Sigmoid colon (tissue), 3 donors: ENCODE measurements at regions not wholly inside any gene's neighbourhood (a gene's known extent, or its start where the extent isn't known, plus 50 kb on each side); places are given as distances from the start of the nearest gene placed in this dataset.

Source experiments
- POLR2A ChIP-seq, 2 donors: fragments of 450-650 bp; IDR thresholded peaks; one replicate each; pipeline ENCODE4 v1.6.1; 2016; ENCODE audit warnings: antibody characterized with exemption in 2 of 2, mild to moderate bottlenecking in 2 of 2, moderate library complexity in 2 of 2
- TF ChIP-seq, protein P1 (sequence below), 4 experiments: fragments of 450-650 bp in 3 of 4; fragments of 200-600 bp in 1 of 4; IDR thresholded peaks; one replicate each; pipeline ENCODE4 v1.5.1; 2016 to 2019; ENCODE audit warnings: antibody characterized with exemption in 4 of 4, mild to moderate bottlenecking in 3 of 4, moderate library complexity in 2 of 4

DNA sequence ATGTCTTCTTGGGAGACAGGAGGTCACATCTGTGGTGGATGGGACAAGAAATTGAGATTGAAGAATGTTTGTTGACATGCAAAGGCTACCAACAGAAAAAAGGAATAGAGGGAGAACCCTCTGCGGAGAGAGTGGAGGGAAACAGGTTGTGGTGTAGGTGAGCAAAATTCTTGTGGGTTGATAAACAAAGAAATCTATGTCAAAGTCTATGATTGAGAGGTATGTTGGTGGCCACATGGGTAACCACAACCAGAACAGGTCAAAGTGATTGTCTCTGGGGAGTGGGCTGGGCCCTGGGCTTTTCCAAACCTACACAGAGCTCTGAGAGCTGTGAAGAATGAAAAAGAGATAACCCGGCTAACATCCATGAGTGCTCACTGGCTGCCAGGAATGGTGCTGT, 62.8 kb upstream of the NCK2 start:
- TF ChIP-seq, protein P1, sequence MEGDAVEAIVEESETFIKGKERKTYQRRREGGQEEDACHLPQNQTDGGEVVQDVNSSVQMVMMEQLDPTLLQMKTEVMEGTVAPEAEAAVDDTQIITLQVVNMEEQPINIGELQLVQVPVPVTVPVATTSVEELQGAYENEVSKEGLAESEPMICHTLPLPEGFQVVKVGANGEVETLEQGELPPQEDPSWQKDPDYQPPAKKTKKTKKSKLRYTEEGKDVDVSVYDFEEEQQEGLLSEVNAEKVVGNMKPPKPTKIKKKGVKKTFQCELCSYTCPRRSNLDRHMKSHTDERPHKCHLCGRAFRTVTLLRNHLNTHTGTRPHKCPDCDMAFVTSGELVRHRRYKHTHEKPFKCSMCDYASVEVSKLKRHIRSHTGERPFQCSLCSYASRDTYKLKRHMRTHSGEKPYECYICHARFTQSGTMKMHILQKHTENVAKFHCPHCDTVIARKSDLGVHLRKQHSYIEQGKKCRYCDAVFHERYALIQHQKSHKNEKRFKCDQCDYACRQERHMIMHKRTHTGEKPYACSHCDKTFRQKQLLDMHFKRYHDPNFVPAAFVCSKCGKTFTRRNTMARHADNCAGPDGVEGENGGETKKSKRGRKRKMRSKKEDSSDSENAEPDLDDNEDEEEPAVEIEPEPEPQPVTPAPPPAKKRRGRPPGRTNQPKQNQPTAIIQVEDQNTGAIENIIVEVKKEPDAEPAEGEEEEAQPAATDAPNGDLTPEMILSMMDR (IDR thresholded peaks at IDR 0.05) = no peak
- no peak for TF ChIP-seq POLR2A (IDR thresholded peaks at IDR 0.05)
